ENCODE measurements at regions not wholly inside any gene's neighbourhood (a gene's known extent, or its start where the extent isn't known, plus 50 kb on each side); places are given as distances from the start of the nearest gene placed in this dataset.

- TF ChIP-seq, protein P1, sequence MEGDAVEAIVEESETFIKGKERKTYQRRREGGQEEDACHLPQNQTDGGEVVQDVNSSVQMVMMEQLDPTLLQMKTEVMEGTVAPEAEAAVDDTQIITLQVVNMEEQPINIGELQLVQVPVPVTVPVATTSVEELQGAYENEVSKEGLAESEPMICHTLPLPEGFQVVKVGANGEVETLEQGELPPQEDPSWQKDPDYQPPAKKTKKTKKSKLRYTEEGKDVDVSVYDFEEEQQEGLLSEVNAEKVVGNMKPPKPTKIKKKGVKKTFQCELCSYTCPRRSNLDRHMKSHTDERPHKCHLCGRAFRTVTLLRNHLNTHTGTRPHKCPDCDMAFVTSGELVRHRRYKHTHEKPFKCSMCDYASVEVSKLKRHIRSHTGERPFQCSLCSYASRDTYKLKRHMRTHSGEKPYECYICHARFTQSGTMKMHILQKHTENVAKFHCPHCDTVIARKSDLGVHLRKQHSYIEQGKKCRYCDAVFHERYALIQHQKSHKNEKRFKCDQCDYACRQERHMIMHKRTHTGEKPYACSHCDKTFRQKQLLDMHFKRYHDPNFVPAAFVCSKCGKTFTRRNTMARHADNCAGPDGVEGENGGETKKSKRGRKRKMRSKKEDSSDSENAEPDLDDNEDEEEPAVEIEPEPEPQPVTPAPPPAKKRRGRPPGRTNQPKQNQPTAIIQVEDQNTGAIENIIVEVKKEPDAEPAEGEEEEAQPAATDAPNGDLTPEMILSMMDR (IDR thresholded peaks at IDR 0.05), result no peak
- no peak for TF ChIP-seq POLR2A (IDR thresholded peaks at IDR 0.05)
These were observed 142.1 kb upstream of the B3GAT1 start for GRCh38 chr11:134554106-134554505.

Measured in adrenal gland (tissue), 5 donors.